ENCODE measurements at regions not wholly inside any gene's neighbourhood (a gene's known extent, or its start where the extent isn't known, plus 50 kb on each side); places are given as distances from the start of the nearest gene placed in this dataset.

GRCh38 chr5:107313921-107314320 lies 356.8 kb downstream of the EFNA5 start:
- Histone ChIP-seq H4K20me1 (ENCODE audit: control insufficient read depth, insufficient read depth, insufficient read length) (no peaks in the 10 kb centered on the region), H3K79me1 (ENCODE audit: insufficient read depth, low read depth, low read length, poor library complexity, severe bottlenecking) (no peaks in the 10 kb centered on the region), H3K56ac (ENCODE audit: insufficient read length, low read depth, low read length) (no peak overlapping the region), H3K4me2 (ENCODE audit: insufficient read depth, insufficient read length, low read length) (no peak overlapping the region), H2BK12ac (ENCODE audit: insufficient read length, low read depth, low read length) (no peak overlapping the region), H3K9me3 (ENCODE audit: control insufficient read depth, low read depth, low read length) (no peaks in the 10 kb centered on the region), H3K23me2 (ENCODE audit: insufficient read length, low read depth, low read length, poor library complexity, severe bottlenecking) (no peaks in the 10 kb centered on the region), H3K18ac (ENCODE audit: insufficient read length, low read depth, low read length) (no peak overlapping the region), H3K23ac (ENCODE audit: insufficient read length, low read depth, low read length) (no peak overlapping the region), H2AK5ac (ENCODE audit: insufficient read length, low read length) (no peak overlapping the region), H2BK5ac (ENCODE audit: insufficient read length, low read length) (no peak overlapping the region), H3T11ph (ENCODE audit: low read length) (no peak overlapping the region), H4K91ac (ENCODE audit: insufficient read length, low read depth, low read length) (no peak overlapping the region), H2BK15ac (ENCODE audit: low read depth, low read length) (no peak overlapping the region), H3K4ac (ENCODE audit: low read depth, low read length) (no peak overlapping the region), H2AFZ (ENCODE audit: low read length) (no peak overlapping the region), H3K14ac (ENCODE audit: insufficient read depth, low read length) (no peak overlapping the region), H3K79me2 (ENCODE audit: insufficient read depth, low read length) (no peaks in the 10 kb centered on the region), H3K27me3 (ENCODE audit: insufficient read depth, low read length) (no peaks in the 10 kb centered on the region), H3K27ac (ENCODE audit: insufficient read length, low read depth, low read length) (no peak overlapping the region), H2BK20ac (ENCODE audit: low read depth, low read length, poor library complexity, severe bottlenecking) (no peak overlapping the region), H2BK120ac (ENCODE audit: low read depth, low read length, poor library complexity, severe bottlenecking) (no peak overlapping the region), H4K5ac (ENCODE audit: insufficient read length, low read depth, low read length) (no peak overlapping the region), H3K4me1 (ENCODE audit: insufficient read depth, low read length) (no peaks in the 10 kb centered on the region), H4K8ac (replicated peaks; ENCODE audit: insufficient read length, low read depth, low read length) (no peak overlapping the region), H3K9ac (ENCODE audit: extremely low read depth, insufficient read length, low read length) (no peak overlapping the region)
- DNase-seq, result no peak
- Mint-ChIP-seq H3K27me3 (ENCODE audit: low read depth) (no peaks in the 10 kb centered on the region), H3K4me3 (no peak overlapping the region), H3K9me3 (no peaks in the 10 kb centered on the region), H3K4me1 (peaks cover 3 to 6% of the 10 kb centered on the region in 2 experiments), H3K36me3 (ENCODE audit: insufficient read depth in 1 of 3, low read depth in 3 of 3) (no peaks in the 10 kb centered on the region), H3K27ac (no peak overlapping the region; a peak in 1 of 7 replicates)
- WGBS (ENCODE audit: extremely low coverage, insufficient read length, low lambda C conversion rate), result no CpG with 5 or more reads among the region's 3 CpGs
- no peak for TF ChIP-seq CTCF (conservative IDR thresholded peaks at IDR 0.05)
